Vagina (tissue), 2 donors: ENCODE measurements at regions not wholly inside any gene's neighbourhood (a gene's known extent, or its start where the extent isn't known, plus 50 kb on each side); places are given as distances from the start of the nearest gene placed in this dataset.

Source experiments
- POLR2A ChIP-seq, 2 donors: fragments of 450-650 bp; IDR thresholded peaks; one replicate each; pipeline ENCODE4 v1.6.1; 2017; ENCODE audit warnings: antibody characterized with exemption in 2 of 2, mild to moderate bottlenecking in 2 of 2, moderate library complexity in 2 of 2
- POLR2AphosphoS5 ChIP-seq, 2 donors: sonication (generic); formaldehyde crosslinking; IDR thresholded peaks; one replicate each; pipeline ENCODE4 v1.9.0; 2017; ENCODE audit warnings: antibody characterized with exemption in 2 of 2, mild to moderate bottlenecking in 2 of 2, low read depth in 1 of 2; ENCODE audit not compliant: insufficient read depth in 1 of 2
- TF ChIP-seq, protein P1 (sequence below), 3 experiments: fragments of 450-650 bp in 2 of 3; fragments of 200-600 bp in 1 of 3; sonication (generic) in 1 of 3; IDR thresholded peaks; one replicate each; pipeline ENCODE4 v1.5.1; 2017 to 2019; ENCODE audit warnings: antibody characterized with exemption in 3 of 3, mild to moderate bottlenecking in 2 of 3, moderate library complexity in 2 of 3

DNA sequence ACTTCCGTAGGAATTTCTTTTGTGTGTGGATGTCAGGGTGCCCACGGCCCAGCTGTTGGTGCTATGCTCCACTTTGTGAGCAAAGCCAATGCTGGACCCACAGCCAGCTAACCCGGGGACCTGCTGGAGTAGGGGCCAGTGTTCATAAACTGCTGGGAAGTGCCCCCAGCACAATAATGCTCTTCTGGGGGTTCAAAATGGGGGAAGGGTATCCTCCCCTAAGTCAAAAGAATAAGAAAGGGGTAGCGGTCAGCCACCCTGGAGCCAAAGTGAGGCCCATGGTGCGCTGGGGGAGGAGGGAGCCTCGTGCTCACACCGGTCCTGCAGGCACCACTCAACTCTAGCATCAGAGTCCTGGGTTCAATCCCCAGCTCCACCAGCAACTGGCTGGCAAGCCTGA is 115.8 kb upstream of the NPAS2 start:
- TF ChIP-seq, protein P1, sequence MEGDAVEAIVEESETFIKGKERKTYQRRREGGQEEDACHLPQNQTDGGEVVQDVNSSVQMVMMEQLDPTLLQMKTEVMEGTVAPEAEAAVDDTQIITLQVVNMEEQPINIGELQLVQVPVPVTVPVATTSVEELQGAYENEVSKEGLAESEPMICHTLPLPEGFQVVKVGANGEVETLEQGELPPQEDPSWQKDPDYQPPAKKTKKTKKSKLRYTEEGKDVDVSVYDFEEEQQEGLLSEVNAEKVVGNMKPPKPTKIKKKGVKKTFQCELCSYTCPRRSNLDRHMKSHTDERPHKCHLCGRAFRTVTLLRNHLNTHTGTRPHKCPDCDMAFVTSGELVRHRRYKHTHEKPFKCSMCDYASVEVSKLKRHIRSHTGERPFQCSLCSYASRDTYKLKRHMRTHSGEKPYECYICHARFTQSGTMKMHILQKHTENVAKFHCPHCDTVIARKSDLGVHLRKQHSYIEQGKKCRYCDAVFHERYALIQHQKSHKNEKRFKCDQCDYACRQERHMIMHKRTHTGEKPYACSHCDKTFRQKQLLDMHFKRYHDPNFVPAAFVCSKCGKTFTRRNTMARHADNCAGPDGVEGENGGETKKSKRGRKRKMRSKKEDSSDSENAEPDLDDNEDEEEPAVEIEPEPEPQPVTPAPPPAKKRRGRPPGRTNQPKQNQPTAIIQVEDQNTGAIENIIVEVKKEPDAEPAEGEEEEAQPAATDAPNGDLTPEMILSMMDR (IDR thresholded peaks at IDR 0.05) = no peak
- TF ChIP-seq POLR2A (IDR thresholded peaks at IDR 0.05) = no peak
- TF ChIP-seq POLR2AphosphoS5 (IDR thresholded peaks at IDR 0.05; ENCODE audit: insufficient read depth in 1 of 2, low read depth in 1 of 2) = no peak
